Colon (tissue), 2 donors: ENCODE measurements at regions not wholly inside any gene's neighbourhood (a gene's known extent, or its start where the extent isn't known, plus 50 kb on each side); places are given as distances from the start of the nearest gene placed in this dataset.
"Not testable (repeated sequence)": the region's sequence is repeated elsewhere in the genome, so short reads cannot be mapped to it uniquely, and the experiment has no call there.

ENCODE experiments used
- FAIRE-seq: peaks from 2 replicates; lab custom pipeline; 2012; peaks lifted over from hg19 to GRCh38; lab: Jason Lieb, UNC
- donor health status: control.
- donor health status: control.

DNA sequence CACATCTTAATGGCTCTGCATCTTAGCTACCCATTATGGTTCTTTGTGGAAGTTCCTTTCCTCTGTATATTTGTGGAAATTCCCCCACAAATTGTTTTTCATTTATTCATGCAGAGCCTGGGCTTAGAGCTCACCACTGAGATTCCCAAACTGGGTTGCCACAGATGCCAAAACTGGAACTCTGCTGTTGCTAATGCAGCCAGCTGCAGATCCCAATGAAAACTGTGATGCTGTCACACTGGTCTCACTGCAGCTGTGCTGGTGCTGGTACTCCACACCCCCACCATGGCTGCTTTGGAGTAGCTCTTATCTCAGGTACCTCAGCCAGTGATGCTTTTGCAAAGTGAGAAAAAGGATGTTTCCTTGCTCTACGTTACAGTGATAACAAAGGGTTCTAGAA is 87.7 kb downstream of the DCK start:
- FAIRE-seq: no peak

DNA sequence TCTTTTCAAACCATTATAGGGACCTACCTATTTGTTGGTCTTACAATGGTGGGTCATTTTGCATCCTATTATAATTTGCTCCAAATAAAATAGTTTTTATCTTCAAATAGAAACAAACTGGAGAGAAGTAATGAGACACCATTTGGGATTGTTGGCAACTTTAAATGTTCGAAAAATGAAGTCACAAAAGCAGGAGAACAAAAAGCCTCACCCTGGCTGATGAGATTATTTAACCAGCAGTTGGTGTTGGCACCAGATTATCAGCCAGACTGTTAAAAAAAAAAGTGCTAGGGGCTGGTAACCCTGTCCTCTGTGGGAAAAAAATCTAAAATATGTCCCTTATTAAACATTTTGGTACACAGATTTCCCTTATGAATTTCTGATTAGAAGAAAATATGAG is 100.3 kb downstream of the DCK start:
- FAIRE-seq: no peak

- FAIRE-seq: no peak
Measured at GRCh38 chr4:71094201-71094600, 100.8 kb downstream of the DCK start.

DNA sequence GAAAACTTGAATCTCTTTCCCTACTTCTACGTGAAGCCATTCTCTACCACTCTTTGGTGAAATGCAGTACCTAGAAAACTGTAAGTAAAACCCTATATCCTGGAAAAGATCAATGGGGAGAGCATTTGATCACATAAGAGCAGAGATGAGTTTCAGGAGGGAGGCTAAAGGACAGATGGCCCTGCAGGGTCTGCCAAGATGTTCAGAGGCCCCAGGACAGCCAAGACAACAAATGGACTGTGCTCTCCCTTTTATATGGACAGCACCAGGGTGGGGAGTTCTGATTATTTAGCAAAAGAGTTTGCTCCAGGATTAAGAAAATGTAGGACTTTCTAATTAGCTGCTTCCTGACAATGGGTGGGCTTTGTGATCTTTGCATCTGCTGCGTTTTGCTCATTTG is 101.7 kb downstream of the DCK start:
- no peak for FAIRE-seq

GRCh38 chr4:71095545-71095944 is 102.1 kb downstream of the DCK start:
- FAIRE-seq: peak; percentile 61

GRCh38 chr4:71107726-71108125 is 114.3 kb downstream of the DCK start:
- no peak for FAIRE-seq

DNA sequence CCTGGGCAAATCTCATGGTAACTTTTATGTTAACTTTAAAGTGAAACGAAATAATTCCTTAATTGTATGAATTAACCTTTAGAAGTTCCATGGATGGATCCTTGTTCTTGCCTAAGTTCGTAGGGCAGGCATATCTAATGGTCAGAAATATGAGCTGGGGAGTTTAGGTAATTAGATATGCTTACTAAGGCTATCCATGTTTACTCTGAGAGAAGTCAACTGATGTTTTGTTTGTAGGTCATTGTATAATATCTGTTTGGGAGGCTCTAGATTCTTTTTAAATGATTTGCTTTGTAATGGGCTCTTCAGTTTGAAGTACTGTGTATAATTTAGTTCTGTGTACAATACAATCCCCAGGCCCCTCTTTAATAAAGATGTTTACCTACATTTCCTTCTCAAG is 117.0 kb downstream of the DCK start:
- FAIRE-seq: no peak

GRCh38 chr4:71111133-71111532 is 117.7 kb downstream of the DCK start:
- FAIRE-seq: not testable (repeated sequence)

DNA sequence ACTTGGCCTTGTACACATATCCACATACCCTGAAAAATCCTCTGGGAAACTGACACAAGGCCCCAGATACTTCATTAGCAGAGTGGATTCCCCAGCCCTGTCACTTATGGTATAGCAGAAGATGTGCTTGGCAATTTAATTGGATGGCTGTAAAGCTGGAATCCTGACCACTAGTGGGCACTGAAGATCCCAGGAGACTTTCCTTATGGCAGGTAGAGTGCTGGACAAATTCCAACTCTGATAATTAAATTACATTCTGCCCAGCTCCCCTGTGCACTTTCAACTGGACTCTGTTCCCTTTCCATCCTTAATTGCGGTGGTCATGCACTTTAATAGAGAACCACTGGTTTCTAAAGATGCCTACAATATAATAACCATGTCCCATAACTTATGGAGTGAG is 119.8 kb downstream of the DCK start:
- no peak for FAIRE-seq

- no peak for FAIRE-seq
Measured at GRCh38 chr4:71120831-71121524, 127.5 kb downstream of the DCK start.

- no peak for FAIRE-seq
Measured at GRCh38 chr4:71123951-71124350, 130.5 kb downstream of the DCK start.

- FAIRE-seq: no peak
Measured at GRCh38 chr4:71125137-71125536, 131.7 kb downstream of the DCK start.

GRCh38 chr4:71126719-71127118 is 133.3 kb downstream of the DCK start:
- FAIRE-seq: no peak

- FAIRE-seq: no peak
Measured at GRCh38 chr4:71130827-71131603, 137.6 kb downstream of the DCK start.

- FAIRE-seq: no peak
Measured at GRCh38 chr4:71132486-71132885, 139.0 kb downstream of the DCK start.

DNA sequence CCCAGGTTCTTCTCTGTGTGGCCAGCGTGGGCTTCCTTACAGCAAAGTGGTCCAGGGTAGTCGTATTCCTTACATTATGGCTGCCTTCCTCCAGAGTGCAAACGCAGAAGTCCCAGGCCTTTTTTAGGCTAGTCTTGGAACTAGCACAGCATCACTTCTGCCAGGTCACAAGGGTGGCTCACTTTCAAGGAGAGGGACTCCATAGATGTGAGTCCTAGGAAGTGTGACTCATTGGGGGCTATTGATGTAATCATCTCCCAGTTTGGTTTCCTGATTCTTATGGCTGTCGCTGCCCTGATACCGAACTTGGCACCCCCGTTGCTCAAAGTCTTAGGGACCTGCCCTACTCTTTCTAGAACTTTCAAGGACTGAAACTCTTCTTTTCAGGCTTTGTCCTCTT is 140.0 kb downstream of the DCK start:
- FAIRE-seq: no peak

GRCh38 chr4:71136071-71136470 is 142.6 kb downstream of the DCK start:
- FAIRE-seq: no peak

- no peak for FAIRE-seq
Measured at GRCh38 chr4:71138007-71138615, 144.7 kb downstream of the DCK start.

DNA sequence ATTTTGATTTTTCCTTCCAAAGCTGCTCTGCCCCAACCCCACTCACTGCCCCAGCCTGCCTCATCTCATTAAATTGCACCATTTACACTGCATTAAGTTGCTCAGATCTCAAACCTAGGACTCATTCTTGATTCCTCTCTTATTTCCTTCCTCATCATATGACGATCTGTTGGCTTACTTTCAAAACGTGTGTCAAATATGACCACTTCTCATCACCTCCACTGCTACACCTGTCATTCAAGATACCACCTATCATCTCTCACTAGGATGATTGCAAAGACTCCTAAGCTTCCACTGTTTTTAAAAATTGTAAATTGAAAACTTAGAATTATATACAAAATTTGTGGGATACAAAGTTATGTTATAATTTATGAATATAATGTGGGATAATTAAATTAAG is 147.1 kb downstream of the DCK start:
- FAIRE-seq: no peak

GRCh38 chr4:71141125-71141524 is 147.7 kb downstream of the DCK start:
- FAIRE-seq: no peak

DNA sequence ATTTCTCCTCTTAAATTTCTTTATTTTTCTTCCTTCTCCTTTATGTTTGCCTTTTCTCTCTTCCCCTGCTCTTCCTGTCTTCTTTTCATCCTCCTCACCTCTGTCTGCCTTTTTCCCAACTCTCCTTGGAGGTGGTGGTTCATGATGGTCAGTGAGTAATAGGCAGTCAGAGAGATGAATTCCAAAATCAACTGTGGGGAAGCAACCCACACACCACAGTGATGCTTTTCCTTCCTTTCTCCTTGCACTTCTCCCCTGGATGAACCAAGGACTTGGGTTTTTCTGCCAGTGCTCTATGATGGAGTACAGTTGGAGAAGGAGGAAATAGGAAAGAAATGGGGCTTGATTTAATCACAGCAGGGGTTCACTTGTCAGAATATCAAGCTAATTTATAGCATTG is 153.8 kb downstream of the DCK start:
- no peak for FAIRE-seq

DNA sequence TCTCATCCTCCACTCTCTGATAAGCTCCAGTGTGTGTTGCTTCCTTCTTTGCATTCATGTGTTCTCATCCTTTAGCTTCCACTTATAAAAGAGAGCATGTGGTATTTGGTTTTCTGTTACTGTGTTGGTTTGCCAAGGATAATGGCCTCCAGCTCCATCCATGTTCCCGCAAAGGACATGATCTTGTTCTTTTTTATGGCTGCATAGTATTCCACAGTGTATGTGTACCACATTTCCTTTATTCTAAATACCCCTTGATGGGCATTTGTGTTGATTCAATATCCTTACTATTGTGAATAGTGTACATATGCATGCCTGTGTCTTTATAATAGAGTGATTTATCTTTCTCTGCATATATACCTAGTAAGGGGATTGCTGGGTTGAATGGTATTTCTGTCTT is 155.1 kb downstream of the DCK start:
- FAIRE-seq: no peak

DNA sequence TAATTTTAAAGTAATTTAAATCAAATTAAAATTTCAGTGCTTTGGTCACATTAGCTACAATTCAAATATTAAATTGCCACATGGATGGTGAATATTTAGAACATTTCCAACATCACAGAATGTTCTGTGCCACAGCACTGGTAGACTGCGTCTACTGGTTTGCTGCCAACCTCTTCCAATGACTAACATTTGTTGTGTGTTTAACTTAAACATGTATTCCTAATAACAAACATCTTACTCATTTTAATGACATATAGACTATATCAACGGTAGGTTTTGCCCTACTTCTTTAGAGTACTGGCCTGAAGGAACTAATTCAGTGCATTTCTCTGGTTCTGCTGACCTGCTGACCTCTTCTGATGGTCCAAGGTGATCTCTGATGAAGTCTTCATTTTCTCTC is 157.6 kb downstream of the DCK start:
- FAIRE-seq: no peak

GRCh38 chr4:71156616-71157015 is 163.2 kb downstream of the DCK start:
- no peak for FAIRE-seq
